Omental fat pad (tissue), 3 donors: ENCODE measurements at regions not wholly inside any gene's neighbourhood (a gene's known extent, or its start where the extent isn't known, plus 50 kb on each side); places are given as distances from the start of the nearest gene placed in this dataset.

Experiments used
- ATAC-seq: fragments of 150-250 bp; one replicate; pipeline ENCODE4 v1.9.1; 2016; ENCODE audit warnings: mild to moderate bottlenecking, moderate library complexity; ENCODE audit not compliant: low FRiP score
- DNase-seq: peaks from one replicate; pipeline ENCODE4 v3.0.0-alpha.2; 2019; ENCODE audit warnings: low spot score
- CTCF ChIP-seq, 3 donors: fragments of 450-650 bp; IDR thresholded peaks; one replicate each; pipeline ENCODE4 v1.5.1; 2016 to 2017; ENCODE audit warnings: antibody characterized with exemption in 3 of 3, mild to moderate bottlenecking in 3 of 3, moderate library complexity in 2 of 3

- no peak for TF ChIP-seq CTCF (IDR thresholded peaks at IDR 0.05)
- DNase-seq: no peak
- no peak for ATAC-seq
Measured at GRCh38 chr12:93107514-93108312, 178.6 kb upstream of the EEA1 start.

- no peak for TF ChIP-seq CTCF (IDR thresholded peaks at IDR 0.05)
- no peak for ATAC-seq
- no peak for DNase-seq
Measured at GRCh38 chr12:93108985-93109384, 179.9 kb upstream of the EEA1 start.

GRCh38 chr12:93109551-93110203 is 180.6 kb upstream of the EEA1 start:
- no peak for ATAC-seq
- no peak for TF ChIP-seq CTCF (IDR thresholded peaks at IDR 0.05)

GRCh38 chr12:93111773-93112172 is 182.7 kb upstream of the EEA1 start:
- TF ChIP-seq CTCF (IDR thresholded peaks at IDR 0.05): no peak
- ATAC-seq: no peak
- DNase-seq: no peak

More at GRCh38 chr12:93109551-93110203, 180.6 kb upstream of the EEA1 start:
- DNase-seq: no peak

GRCh38 chr12:93113317-93114006 is 184.4 kb upstream of the EEA1 start:
- TF ChIP-seq CTCF (IDR thresholded peaks at IDR 0.05): no peak
- DNase-seq (no peak), ATAC-seq (no peak)

GRCh38 chr12:93115198-93115601 is 186.1 kb upstream of the EEA1 start:
- no peak for TF ChIP-seq CTCF (IDR thresholded peaks at IDR 0.05)
- ATAC-seq (no peak), DNase-seq (no peak)
